GM18868 (cell line): ENCODE measurements at regions not wholly inside any gene's neighbourhood (a gene's known extent, or its start where the extent isn't known, plus 50 kb on each side); places are given as distances from the start of the nearest gene placed in this dataset.
"Not testable (repeated sequence)": the region's sequence is repeated elsewhere in the genome, so short reads cannot be mapped to it uniquely, and the experiment has no call there.

Experiments used
- ATAC-seq: cut with Tn5 transposase; IDR thresholded peaks from one replicate; pipeline ENCODE4 v1.9.1; 2021; ENCODE audit warnings: mild to moderate bottlenecking, moderate library complexity; ENCODE audit not compliant: unreplicated experiment

- no peak for ATAC-seq
Measured at GRCh38 chr1:81186261-81186660, 614.5 kb upstream of the ADGRL2 start.

DNA sequence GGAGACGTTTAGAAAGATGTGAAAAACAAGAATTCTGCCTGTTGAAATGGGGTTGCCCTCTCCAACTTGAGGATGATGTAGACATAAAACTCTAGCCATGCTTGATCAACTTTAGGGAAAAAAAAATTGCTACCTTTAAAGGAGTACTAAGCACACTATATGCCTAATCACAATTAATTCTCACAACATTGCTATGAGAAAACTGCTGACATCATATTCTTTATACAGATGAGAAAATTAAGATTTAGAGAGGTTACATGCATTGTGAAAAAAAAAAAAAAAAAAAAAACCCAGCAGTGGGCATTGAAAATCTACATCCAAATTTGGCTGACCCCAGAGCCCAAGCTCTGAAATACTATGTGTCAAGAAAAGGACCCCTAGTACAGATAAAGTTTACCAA is 617.2 kb upstream of the ADGRL2 start:
- no peak for ATAC-seq

GRCh38 chr1:81183051-81183450 is 617.7 kb upstream of the ADGRL2 start:
- no peak for ATAC-seq

DNA sequence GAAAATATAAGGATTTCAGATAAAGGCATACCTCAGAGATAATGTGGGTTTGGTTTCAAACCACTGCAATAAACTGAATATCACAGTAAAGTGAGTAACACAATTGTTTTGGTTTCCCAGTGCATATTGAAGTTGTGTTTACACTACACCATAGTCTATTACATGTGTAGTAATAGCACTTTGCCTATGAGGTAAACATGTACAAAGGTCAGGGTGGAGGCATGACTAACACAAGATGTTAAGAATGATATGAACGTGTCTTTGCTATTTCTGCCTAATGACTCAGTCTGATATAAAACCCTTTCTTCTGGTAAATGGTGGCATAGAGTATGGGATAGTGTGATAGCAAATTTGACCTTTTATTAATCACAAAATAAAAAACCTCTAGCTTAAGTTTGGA is 621.5 kb upstream of the ADGRL2 start:
- ATAC-seq = no peak

DNA sequence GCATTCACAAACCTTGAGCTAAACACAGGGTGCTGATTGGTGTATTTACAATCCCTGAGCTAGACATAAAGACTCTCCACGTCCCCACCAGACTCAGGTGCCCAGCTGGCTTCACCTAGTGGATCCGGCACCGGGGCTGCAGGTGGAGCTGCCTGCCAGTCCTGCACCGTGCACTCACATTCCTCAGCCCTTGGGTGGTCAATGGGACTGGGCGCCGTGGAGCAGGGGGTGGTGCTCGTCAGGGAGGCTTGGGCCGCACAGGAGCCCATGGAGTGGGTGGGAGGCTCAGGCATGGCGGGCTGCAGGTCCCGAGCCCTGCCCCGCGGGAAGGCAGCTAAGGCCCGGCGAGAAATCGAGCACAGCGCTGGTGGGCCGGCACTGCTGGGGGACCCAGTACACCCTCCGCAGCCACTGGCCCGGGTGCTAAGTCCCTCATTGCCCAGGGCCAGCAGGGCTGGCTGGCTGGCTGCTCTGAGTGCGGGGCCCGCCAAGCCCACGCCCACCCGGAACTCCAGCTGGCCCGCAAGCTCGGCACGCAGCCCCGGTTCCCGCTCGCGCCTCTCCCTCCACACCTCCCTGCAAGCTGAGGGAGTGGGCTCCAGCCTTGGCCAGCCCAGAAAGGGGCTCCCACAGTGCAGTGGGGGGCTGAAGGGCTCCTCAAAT is 622.2 kb upstream of the ADGRL2 start:
- not testable (repeated sequence) for ATAC-seq

DNA sequence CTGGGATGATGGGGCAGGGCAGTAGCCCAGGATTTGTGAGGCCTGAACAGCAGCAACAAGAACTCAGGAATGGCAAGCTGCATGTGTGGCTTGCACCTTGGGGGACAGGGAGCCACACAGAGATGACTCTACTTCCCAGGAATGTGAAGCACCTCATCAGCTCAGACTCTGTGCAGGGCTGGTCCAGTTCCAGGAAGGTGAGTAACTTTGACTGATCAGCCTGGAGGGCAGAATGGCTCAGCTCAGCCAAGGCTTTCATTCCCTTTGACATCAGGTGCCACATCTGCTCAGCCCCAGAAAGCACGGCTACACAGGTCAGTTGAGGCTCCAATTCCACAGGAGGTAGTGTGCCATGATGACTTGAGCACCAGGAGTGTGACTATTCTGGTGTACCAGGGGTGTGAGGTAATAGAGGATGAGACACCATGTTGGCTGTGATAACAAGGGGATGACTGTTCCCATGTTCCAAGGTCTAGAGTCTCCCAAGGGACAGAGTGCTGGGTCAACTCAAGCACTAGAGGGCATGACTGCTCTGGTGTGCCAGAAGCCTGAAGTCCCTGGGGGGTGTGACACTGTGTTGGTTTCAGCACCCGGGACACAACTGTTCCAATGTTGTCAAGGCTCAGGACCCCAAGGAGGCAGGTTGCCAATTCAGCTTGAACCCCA is 625.8 kb upstream of the ADGRL2 start:
- ATAC-seq = no peak

- no peak for ATAC-seq
Measured at GRCh38 chr1:81174052-81174451, 626.7 kb upstream of the ADGRL2 start.

- ATAC-seq = no peak
Measured at GRCh38 chr1:81172483-81172882, 628.3 kb upstream of the ADGRL2 start.

GRCh38 chr1:81170721-81171120 is 630.0 kb upstream of the ADGRL2 start:
- no peak for ATAC-seq

GRCh38 chr1:81165963-81166362 is 634.8 kb upstream of the ADGRL2 start:
- no peak for ATAC-seq

DNA sequence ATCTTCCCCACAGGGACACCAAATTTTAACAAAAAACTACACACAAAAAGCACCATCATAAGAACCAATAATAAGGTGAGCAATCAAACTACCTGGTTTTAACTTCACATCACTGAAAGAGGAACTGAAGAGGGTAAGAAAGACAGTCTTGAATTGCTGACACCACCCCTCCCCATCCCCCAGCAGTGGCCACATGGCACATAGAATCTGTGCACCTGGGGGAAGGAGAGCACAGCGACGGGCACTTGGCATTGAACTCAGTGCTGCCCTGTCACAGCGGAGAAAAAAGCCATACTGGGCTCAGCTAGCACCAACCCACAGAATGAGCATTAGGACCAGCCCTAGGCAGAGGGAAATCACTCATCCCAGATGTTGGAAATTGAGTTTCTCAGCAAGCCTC is 640.0 kb upstream of the ADGRL2 start:
- ATAC-seq = no peak

- ATAC-seq = no peak
Measured at GRCh38 chr1:81158592-81158991, 642.1 kb upstream of the ADGRL2 start.

- ATAC-seq = no peak
Measured at GRCh38 chr1:81157686-81158085, 643.0 kb upstream of the ADGRL2 start.

DNA sequence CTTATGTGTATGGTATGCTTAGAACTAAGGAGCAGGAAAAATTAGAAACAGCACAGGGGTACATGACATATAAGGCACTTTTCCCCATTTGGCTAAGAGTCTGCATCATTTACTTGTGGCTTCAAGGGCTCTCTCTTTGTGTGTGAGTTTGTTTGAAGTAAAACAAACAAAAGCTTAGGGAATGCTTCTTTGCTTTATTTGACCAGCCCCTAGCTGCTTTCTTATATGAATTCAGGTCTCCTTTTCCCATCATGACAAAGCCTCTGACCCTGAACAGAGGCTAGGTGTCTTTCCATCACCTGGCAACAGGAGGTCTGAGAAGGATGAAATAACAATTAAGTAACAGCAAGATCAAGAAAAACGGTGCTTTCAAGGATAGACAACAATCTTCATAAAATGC is 643.8 kb upstream of the ADGRL2 start:
- no peak for ATAC-seq

DNA sequence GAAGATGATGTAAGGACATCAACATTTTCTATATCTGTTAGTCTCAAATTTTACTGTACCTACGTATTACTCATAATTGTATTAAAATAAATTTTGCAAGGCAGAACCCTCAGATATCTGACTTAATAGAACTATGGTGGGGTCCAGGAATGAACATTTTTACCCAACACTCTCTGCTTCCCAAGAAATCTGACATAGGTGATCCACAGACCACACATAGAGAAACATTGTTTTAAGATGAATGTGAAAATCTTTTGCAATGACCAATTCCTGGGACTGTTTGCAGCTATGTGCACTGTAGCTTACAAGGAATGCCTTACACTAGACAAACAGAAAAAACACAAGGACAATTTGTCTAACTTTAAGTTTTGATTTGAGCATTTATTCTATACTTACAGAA is 645.6 kb upstream of the ADGRL2 start:
- ATAC-seq = no peak

- no peak for ATAC-seq
Measured at GRCh38 chr1:81151206-81151605, 649.5 kb upstream of the ADGRL2 start.

GRCh38 chr1:81149649-81150325 is 650.9 kb upstream of the ADGRL2 start:
- no peak for ATAC-seq

DNA sequence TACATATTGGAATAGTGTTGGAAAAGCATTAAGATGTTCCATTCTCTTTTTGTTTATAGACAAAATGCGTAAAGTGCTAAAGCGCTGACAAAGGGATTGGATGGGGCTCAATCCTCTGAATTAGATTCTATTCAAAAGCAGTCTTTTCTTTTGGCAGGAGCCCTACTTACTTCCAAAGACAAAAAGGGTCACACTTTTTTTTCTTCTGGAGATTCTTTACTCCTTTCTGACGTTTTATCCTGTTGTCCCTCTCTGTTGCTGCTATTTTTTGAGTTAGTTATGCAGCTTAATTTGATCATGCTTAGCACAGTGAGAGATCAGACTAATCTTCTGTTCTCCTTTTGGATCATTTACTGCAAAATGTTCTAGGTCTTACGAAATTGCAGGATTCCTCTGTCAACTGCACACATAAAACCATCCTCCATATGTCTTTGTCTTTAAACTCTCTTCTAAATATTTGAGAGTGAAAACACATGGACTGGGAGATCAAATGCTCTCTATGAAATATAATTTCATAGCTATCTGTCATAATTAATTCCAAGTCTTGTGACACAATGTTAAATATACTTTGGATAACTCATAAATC is 656.4 kb upstream of the ADGRL2 start:
- no peak for ATAC-seq

- ATAC-seq = no peak
Measured at GRCh38 chr1:81142099-81142826, 658.5 kb upstream of the ADGRL2 start.

DNA sequence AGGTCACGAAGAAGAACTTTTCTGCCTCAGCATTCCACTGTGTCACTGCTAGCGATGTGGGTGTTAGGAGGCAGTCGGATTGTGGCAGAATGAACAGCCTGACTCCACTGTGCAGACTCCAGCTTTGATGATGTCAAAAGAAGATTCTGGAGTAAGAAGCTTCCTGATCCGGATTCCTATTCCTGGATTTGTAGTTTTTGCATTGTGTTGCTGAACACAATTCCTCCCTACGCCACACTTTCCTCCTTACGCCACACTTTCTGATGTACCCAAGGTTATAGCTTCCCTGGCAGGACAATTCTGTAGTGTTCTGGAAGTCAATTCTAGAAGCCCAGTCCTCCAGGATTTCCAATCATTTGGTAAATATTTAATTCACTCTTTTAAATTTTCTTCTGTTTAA is 665.2 kb upstream of the ADGRL2 start:
- no peak for ATAC-seq

- ATAC-seq = no peak
Measured at GRCh38 chr1:81129776-81130175, 671.0 kb upstream of the ADGRL2 start.
